Immature natural killer cell (primary cell): ENCODE measurements at regions not wholly inside any gene's neighbourhood (a gene's known extent, or its start where the extent isn't known, plus 50 kb on each side); places are given as distances from the start of the nearest gene placed in this dataset.

Experiments
- DNase-seq, 3 donors: peaks; one replicate each; pipeline ENCODE4 v3.0.0; 2022; ENCODE audit warnings: mixed read lengths in 1 of 3
- H3K27ac Mint-ChIP-seq, 6 donors: one replicate each; pipeline ENCODE4 v1.8.0; 2020; ENCODE audit warnings: mixed read lengths in 6 of 6, mild to moderate bottlenecking in 5 of 6, inconsistent platforms in 4 of 6, moderate library complexity in 3 of 6
- H3K27me3 Mint-ChIP-seq, 3 donors: one replicate each; pipeline ENCODE4 v1.8.0; 2020 to 2021; ENCODE audit warnings: low read depth in 3 of 3, mild to moderate bottlenecking in 3 of 3, mixed read lengths in 3 of 3, moderate library complexity in 3 of 3, inconsistent platforms in 1 of 3
- H3K36me3 Mint-ChIP-seq, 3 donors: one replicate each; pipeline ENCODE4 v1.8.0; 2020; ENCODE audit warnings: mixed read lengths in 3 of 3, inconsistent platforms in 2 of 3, mild to moderate bottlenecking in 2 of 3
- H3K4me1 Mint-ChIP-seq, 2 donors: one replicate each; pipeline ENCODE4 v1.8.0; 2020; ENCODE audit warnings: inconsistent platforms in 2 of 2, mild to moderate bottlenecking in 2 of 2, mixed read lengths in 2 of 2, moderate library complexity in 1 of 2
- H3K4me3 Mint-ChIP-seq, 5 donors: one replicate each; pipeline ENCODE4 v1.8.0; 2020; ENCODE audit warnings: mild to moderate bottlenecking in 5 of 5, mixed read lengths in 5 of 5, inconsistent platforms in 3 of 5, moderate library complexity in 3 of 5
- H3K9me3 Mint-ChIP-seq, 6 donors: one replicate each; pipeline ENCODE4 v1.8.0; 2020; ENCODE audit warnings: mild to moderate bottlenecking in 6 of 6, mixed read lengths in 6 of 6, inconsistent platforms in 4 of 6, moderate library complexity in 3 of 6

- DNase-seq, result no peak
- Mint-ChIP-seq H3K36me3 (no peaks in the 10 kb centered on the region), H3K9me3 (no peaks in the 10 kb centered on the region), H3K4me3 (no peak overlapping the region), H3K27ac (no peak overlapping the region), H3K27me3 (peaks cover 5 to 6% (median 6%) of the 10 kb centered on the region in 3 donors), H3K4me1 (no peaks in the 10 kb centered on the region)
These were observed 54.5 kb upstream of the ATP11B start for GRCh38 chr3:182738583-182739411.

GRCh38 chr3:182739619-182740018 lies 53.7 kb upstream of the ATP11B start:
- Mint-ChIP-seq H3K4me1 (no peaks in the 10 kb centered on the region), H3K36me3 (no peaks in the 10 kb centered on the region), H3K9me3 (no peaks in the 10 kb centered on the region), H3K27me3 (peaks cover 2 to 6% (median 4%) of the 10 kb centered on the region in 3 donors), H3K27ac (no peak overlapping the region), H3K4me3 (no peak overlapping the region)
- DNase-seq, result no peak

DNA sequence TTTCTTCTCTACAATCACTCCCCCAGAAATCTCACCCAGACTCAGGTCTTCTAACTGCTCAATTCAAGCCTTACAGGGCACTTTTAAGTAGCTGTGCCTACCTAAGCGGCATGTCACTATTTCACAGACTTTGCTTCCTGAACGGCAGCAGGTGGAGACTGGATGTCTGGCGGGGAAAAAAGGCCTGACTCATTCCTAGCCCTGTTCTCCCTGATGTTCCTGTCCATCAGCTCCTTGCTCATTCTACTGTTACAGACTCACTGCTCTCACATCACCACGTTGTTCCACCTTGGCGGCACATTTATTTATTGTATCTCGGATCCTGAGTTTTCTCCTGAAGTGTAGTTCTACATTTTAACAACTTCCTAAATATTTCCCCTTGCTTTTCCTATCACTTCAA lies 52.6 kb upstream of the ATP11B start:
- Mint-ChIP-seq H3K4me3 (no peak overlapping the region), H3K36me3 (no peaks in the 10 kb centered on the region), H3K27ac (no peak overlapping the region), H3K4me1 (no peaks in the 10 kb centered on the region), H3K9me3 (no peaks in the 10 kb centered on the region), H3K27me3 (peaks cover 2 to 6% (median 3%) of the 10 kb centered on the region in 3 donors)
- no peak for DNase-seq

- no peaks in the 10 kb centered on the region for H3K4me1 Mint-ChIP-seq
- no peaks in the 10 kb centered on the region for H3K9me3 Mint-ChIP-seq
- H3K27me3 Mint-ChIP-seq, result peaks cover 3 to 6% (median 4%) of the 10 kb centered on the region in 3 donors
- H3K4me3 Mint-ChIP-seq, result no peak overlapping the region
- H3K36me3 Mint-ChIP-seq, result no peaks in the 10 kb centered on the region
- no peak overlapping the region for H3K27ac Mint-ChIP-seq
- DNase-seq, result no peak
These were observed 52.1 kb upstream of the ATP11B start for GRCh38 chr3:182741214-182741613.
